ENCODE measurements at regions not wholly inside any gene's neighbourhood (a gene's known extent, or its start where the extent isn't known, plus 50 kb on each side); places are given as distances from the start of the nearest gene placed in this dataset.

DNA sequence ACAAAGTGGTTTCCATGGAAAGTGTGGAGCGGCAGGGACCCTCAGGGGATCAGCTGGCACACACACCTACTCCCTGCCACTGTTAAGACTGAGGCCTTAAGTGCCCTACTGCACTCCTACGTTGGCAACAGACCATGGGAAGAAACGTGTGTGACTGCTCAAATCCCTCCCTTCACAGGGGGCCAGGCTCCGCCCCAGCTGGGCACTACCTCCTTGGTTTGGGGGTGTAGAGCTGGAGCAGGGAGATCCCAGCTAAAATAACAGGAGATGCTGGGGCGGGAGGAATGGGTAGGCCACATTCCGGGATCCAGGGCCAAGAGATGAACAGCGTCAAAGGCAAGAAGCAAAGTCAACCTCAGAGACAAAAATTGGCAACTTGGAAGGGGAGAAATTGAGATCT lies 231.0 kb downstream of the EN1 start:
- Histone ChIP-seq H3K27me3 (ENCODE audit: insufficient read depth, low read depth, low read length) (no peaks in the 10 kb centered on the region), H2AFZ (ENCODE audit: low read depth, low read length) (no peak overlapping the region), H3K27ac (ENCODE audit: low read length) (no peak overlapping the region), H3K79me2 (replicated peaks; ENCODE audit: insufficient read depth, low read length) (no peaks in the 10 kb centered on the region), H3K9ac (ENCODE audit: low read length) (no peak overlapping the region), H3K9me3 (ENCODE audit: low read length) (no peaks in the 10 kb centered on the region), H3K4me3 (ENCODE audit: low read length) (no peak overlapping the region), H3F3A (ENCODE audit: insufficient read depth, low read length, poor library complexity, severe bottlenecking) (no peaks in the 10 kb centered on the region), H3K9me2 (ENCODE audit: insufficient read depth, low read length) (no peaks in the 10 kb centered on the region), H3K36me3 (ENCODE audit: insufficient read depth, low read length) (no peaks in the 10 kb centered on the region), H3K4me2 (ENCODE audit: low read length) (no peak overlapping the region), H4K20me1 (ENCODE audit: insufficient read depth) (no peaks in the 10 kb centered on the region)
- TF ChIP-seq, protein P1, sequence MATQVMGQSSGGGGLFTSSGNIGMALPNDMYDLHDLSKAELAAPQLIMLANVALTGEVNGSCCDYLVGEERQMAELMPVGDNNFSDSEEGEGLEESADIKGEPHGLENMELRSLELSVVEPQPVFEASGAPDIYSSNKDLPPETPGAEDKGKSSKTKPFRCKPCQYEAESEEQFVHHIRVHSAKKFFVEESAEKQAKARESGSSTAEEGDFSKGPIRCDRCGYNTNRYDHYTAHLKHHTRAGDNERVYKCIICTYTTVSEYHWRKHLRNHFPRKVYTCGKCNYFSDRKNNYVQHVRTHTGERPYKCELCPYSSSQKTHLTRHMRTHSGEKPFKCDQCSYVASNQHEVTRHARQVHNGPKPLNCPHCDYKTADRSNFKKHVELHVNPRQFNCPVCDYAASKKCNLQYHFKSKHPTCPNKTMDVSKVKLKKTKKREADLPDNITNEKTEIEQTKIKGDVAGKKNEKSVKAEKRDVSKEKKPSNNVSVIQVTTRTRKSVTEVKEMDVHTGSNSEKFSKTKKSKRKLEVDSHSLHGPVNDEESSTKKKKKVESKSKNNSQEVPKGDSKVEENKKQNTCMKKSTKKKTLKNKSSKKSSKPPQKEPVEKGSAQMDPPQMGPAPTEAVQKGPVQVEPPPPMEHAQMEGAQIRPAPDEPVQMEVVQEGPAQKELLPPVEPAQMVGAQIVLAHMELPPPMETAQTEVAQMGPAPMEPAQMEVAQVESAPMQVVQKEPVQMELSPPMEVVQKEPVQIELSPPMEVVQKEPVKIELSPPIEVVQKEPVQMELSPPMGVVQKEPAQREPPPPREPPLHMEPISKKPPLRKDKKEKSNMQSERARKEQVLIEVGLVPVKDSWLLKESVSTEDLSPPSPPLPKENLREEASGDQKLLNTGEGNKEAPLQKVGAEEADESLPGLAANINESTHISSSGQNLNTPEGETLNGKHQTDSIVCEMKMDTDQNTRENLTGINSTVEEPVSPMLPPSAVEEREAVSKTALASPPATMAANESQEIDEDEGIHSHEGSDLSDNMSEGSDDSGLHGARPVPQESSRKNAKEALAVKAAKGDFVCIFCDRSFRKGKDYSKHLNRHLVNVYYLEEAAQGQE (IDR thresholded peaks at IDR 0.05; ENCODE audit: borderline replicate concordance) = no peak
- no peak for TF ChIP-seq RAD21 (conservative IDR thresholded peaks at IDR 0.05)
- no peak for TF ChIP-seq POLR2AphosphoS5 (IDR thresholded peaks at IDR 0.05)
- TF ChIP-seq MXI1 (conservative IDR thresholded peaks at IDR 0.05; ENCODE audit: poor library complexity, severe bottlenecking) = no peak
- TF ChIP-seq TAF1 (IDR thresholded peaks at IDR 0.05; ENCODE audit: low read depth) = no peak
- TF ChIP-seq EP300 (conservative IDR thresholded peaks at IDR 0.05; ENCODE audit: poor library complexity, severe bottlenecking) = no peak
- no peak for TF ChIP-seq CTCF (IDR thresholded peaks at IDR 0.05; ENCODE audit: poor library complexity, severe bottlenecking)
- no peak for TF ChIP-seq SMC3 (conservative IDR thresholded peaks at IDR 0.05; ENCODE audit: poor library complexity)
- TF ChIP-seq EZH2 (IDR thresholded peaks at IDR 0.05; ENCODE audit: borderline replicate concordance, insufficient read depth, low read length, poor library complexity, severe bottlenecking) = no peak

DNA sequence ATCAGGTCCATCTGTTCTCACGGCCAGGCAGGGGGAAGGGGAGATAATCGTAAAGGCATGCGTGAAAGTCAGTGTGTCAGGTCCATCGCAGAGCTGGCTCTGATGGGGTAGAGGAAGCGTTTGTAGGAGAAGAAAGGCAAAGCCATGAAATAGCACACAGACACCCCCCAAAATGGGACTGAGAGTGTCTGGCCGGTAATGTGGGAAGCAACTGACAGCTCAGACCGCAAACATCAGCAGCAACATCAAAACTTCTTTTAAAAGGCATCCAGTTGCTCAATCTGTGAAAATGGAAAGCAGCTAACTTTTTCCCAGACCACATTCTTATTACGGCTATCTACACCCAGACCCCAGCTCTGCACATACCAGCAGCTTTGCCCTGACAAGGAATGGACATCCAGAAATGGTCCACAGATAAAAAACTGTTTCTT lies 232.6 kb downstream of the EN1 start:
- Histone ChIP-seq H3K9ac (ENCODE audit: low read length) (no peak overlapping the region), H3F3A (ENCODE audit: insufficient read depth, low read length, poor library complexity, severe bottlenecking) (no peaks in the 10 kb centered on the region), H3K27ac (ENCODE audit: low read length) (no peak overlapping the region), H2AFZ (ENCODE audit: low read depth, low read length) (no peak overlapping the region), H3K79me2 (replicated peaks; ENCODE audit: insufficient read depth, low read length) (no peaks in the 10 kb centered on the region), H3K9me3 (ENCODE audit: low read length) (no peaks in the 10 kb centered on the region), H3K36me3 (ENCODE audit: insufficient read depth, low read length) (no peaks in the 10 kb centered on the region), H3K9me2 (ENCODE audit: insufficient read depth, low read length) (no peaks in the 10 kb centered on the region), H4K20me1 (ENCODE audit: insufficient read depth) (no peaks in the 10 kb centered on the region), H3K27me3 (ENCODE audit: insufficient read depth, low read depth, low read length) (no peaks in the 10 kb centered on the region), H3K4me3 (ENCODE audit: low read length) (no peak overlapping the region), H3K4me2 (ENCODE audit: low read length) (no peak overlapping the region)
- TF ChIP-seq EZH2 (IDR thresholded peaks at IDR 0.05; ENCODE audit: borderline replicate concordance, insufficient read depth, low read length, poor library complexity, severe bottlenecking) (no peak), RAD21 (conservative IDR thresholded peaks at IDR 0.05) (no peak), CTCF (IDR thresholded peaks at IDR 0.05; ENCODE audit: poor library complexity, severe bottlenecking) (no peak), TAF1 (IDR thresholded peaks at IDR 0.05; ENCODE audit: low read depth) (no peak), SMC3 (conservative IDR thresholded peaks at IDR 0.05; ENCODE audit: poor library complexity) (no peak), POLR2AphosphoS5 (IDR thresholded peaks at IDR 0.05) (no peak), MXI1 (conservative IDR thresholded peaks at IDR 0.05; ENCODE audit: poor library complexity, severe bottlenecking) (no peak), EP300 (conservative IDR thresholded peaks at IDR 0.05; ENCODE audit: poor library complexity, severe bottlenecking) (no peak)
- TF ChIP-seq, protein P1 (IDR thresholded peaks at IDR 0.05; ENCODE audit: borderline replicate concordance) = no peak
